GM06990 (cell line): ENCODE measurements at regions not wholly inside any gene's neighbourhood (a gene's known extent, or its start where the extent isn't known, plus 50 kb on each side); places are given as distances from the start of the nearest gene placed in this dataset.

Experiments used
- DNase-seq: peaks from one replicate; pipeline ENCODE4 v3.0.0-alpha.2; 2011; ENCODE audit not compliant: insufficient read length; ENCODE audit errors: extremely low read depth
- H3K27me3 ChIP-seq: replicated peaks from 2 replicates; pipeline ENCODE4 v1.6.0; 2011; ENCODE audit warnings: low read length; ENCODE audit not compliant: control insufficient read depth, insufficient read depth
- H3K36me3 ChIP-seq: 2 replicates; pipeline ENCODE4 v1.5.1; 2011; ENCODE audit warnings: low read length; ENCODE audit not compliant: control insufficient read depth, insufficient read depth
- H3K4me3 ChIP-seq: replicated peaks from 2 replicates; pipeline ENCODE4 v1.5.1; 2011; ENCODE audit warnings: low read depth, mild to moderate bottlenecking, control low read depth, low read length
- TF ChIP-seq, protein P1 (sequence below): IDR thresholded peaks from 2 replicates; pipeline ENCODE4 v1.5.1; 2011; ENCODE audit warnings: low read length, control low read depth, mild to moderate bottlenecking, inconsistent platforms; ENCODE audit not compliant: insufficient read depth, poor library complexity, severe bottlenecking

DNA sequence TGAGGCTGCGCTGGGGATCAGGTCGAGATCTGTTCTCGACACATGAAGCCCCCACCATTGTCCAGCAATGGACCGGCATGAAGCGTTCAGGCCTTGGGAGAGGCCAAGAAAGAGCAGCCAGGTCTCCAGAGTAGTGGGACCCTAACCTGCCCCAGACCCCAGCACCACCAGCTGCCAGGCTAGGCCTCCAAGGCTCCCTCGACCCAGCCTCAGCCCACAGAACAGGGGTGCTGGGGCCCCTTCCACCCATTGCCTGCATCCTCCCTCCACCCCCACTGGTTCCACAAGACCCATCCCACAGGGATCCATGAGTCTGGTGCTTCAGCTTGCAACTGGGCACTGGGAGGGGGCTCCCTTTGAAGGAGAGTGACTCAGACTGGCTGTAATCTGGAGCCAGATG lies 120.3 kb downstream of the TUBA3C start:
- Histone ChIP-seq H3K36me3 (no peaks in the 10 kb centered on the region), H3K27me3 (no peaks in the 10 kb centered on the region), H3K4me3 (no peak overlapping the region)
- TF ChIP-seq, protein P1, sequence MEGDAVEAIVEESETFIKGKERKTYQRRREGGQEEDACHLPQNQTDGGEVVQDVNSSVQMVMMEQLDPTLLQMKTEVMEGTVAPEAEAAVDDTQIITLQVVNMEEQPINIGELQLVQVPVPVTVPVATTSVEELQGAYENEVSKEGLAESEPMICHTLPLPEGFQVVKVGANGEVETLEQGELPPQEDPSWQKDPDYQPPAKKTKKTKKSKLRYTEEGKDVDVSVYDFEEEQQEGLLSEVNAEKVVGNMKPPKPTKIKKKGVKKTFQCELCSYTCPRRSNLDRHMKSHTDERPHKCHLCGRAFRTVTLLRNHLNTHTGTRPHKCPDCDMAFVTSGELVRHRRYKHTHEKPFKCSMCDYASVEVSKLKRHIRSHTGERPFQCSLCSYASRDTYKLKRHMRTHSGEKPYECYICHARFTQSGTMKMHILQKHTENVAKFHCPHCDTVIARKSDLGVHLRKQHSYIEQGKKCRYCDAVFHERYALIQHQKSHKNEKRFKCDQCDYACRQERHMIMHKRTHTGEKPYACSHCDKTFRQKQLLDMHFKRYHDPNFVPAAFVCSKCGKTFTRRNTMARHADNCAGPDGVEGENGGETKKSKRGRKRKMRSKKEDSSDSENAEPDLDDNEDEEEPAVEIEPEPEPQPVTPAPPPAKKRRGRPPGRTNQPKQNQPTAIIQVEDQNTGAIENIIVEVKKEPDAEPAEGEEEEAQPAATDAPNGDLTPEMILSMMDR: no peak
- DNase-seq: no peak

DNA sequence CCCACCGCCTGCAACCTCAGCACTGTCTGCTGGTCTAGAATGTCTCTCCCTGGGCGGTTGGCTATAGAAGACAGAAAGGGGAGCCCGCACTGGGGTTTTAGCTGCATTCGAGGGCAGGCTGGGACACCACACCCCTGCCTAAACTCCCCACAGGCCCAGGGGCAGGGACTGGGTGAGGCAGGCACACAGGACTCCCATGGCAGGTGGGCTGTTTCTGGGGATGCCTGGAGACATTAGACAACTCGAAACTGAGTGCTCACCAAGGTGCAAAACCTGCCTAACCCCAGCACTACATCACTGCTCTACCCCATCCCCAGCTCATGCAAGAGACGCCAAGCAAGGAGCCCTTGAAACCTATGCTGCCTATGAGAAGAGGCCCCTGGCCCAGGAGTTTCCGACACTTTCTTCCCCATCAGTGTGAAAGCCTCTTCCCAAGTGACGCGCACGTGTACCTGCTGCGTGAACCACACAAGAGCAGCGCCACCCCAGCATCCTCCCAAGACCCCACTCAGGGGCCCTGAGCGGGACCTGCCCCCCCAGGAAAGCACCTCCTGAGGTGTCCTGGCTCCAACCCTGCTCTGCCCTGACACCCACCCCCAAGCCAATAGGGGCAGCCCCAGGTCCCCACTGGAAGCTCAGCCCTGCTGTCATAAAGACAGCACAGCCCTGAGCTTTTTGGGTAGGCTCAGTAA lies 121.2 kb downstream of the TUBA3C start:
- no peak for DNase-seq
- TF ChIP-seq, protein P1: no peak
- H3K27me3 ChIP-seq: no peaks in the 10 kb centered on the region
- no peak overlapping the region for H3K4me3 ChIP-seq
- H3K36me3 ChIP-seq: no peaks in the 10 kb centered on the region

DNA sequence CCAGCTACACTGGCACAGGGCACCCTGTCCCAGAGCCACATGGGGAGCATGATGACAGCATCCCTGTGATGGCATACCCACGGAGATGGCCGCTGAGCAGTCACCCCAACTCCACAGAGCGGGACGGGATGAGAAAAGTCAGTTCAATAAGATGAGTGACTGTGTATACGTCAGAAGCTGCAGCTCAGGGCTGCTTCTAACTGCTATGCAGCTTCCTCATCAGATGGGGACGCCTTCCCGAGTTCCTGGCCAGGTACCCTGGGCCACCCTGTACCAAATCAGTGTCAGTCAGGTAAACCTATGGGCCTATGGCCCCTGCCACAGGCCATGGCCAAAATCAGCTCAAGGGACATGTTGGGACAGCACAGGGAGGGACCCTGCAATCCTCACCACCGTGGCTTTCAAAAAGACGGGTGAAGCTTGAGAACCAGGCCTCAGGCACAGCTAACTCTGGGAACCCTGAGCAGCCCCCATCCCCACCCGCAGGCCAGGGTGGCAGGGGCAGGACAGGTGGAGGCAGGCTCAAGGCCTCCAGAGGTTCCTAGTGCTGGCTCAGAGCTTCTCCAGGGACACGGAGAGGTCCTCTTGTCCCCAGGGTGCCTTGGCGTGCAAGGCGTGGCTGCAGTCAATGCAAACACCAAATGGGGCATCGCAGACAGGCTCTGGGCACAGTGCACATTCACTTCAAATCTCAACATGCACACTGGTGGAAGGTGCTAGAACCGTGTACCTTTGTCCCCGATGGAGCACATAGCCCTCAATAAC lies 122.4 kb downstream of the TUBA3C start:
- DNase-seq: no peak
- Histone ChIP-seq H3K36me3 (no peaks in the 10 kb centered on the region), H3K4me3 (no peak overlapping the region), H3K27me3 (no peaks in the 10 kb centered on the region)
- TF ChIP-seq, protein P1: no peak

DNA sequence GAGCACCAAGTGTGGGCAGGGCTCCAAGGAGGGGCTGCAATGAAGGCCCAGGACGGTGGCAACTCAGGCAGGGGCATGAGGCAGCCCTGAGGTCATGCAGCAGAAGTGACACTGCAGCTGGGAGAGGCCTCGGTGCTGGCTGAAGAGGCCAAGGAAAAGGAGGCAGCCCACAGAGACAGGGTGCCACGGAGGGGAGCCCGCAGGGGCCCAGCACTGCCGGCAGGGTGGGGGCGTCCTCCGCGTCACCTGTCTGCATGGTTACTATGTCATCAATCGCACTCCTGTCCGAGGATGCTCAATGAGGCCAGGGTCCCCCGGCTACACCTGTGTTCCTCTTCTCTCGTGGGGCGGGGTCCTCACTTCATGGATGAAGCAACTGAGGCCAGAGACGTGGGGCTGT lies 123.1 kb downstream of the TUBA3C start:
- Histone ChIP-seq H3K4me3 (no peak overlapping the region), H3K36me3 (no peaks in the 10 kb centered on the region), H3K27me3 (no peaks in the 10 kb centered on the region)
- TF ChIP-seq, protein P1: no peak
- no peak for DNase-seq

DNA sequence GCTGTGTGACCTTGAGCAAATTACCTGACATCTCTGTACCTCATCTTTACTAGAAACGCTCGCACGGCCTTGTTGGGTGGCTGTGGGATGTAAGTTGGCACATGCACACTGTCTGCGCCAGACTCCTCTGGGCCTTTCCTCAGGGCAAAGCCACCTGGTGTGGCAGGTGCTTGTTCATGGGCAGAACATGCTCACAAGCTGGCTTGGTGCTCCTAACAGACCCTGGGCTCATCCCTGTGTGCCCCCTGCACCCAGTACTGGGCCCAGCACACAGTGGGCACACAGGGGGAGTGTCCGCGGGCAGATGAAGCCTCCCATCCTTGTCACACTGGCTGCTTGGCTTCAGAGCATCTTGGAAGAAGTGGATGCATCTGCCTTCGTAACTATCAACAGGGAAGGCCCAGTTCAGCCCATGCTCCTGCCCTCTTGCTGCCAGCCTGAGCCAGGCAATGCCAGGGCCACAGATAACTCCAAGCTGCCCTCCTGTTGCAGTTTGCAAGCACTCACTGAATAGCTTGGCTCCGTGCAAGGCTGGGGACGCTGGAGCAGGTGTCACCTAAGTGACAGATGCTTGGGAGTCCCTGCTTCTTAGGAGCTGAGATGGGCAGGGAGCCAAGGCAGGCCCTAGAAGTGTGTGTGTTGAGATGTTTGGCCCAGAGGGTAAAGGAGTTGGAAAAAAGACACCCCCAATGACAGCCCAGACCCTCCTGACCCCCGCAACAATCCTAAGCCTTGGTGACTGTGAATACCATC lies 123.9 kb downstream of the TUBA3C start:
- TF ChIP-seq, protein P1: no peak
- no peaks in the 10 kb centered on the region for H3K27me3 ChIP-seq
- no peak for DNase-seq

More for the DNA sequence above, 123.9 kb downstream of the TUBA3C start:
- Histone ChIP-seq H3K36me3 (no peaks in the 10 kb centered on the region), H3K4me3 (no peak overlapping the region)
